SK-N-SH treated with all-trans-retinoic acid at 6 μM for 48 hours (cell line): ENCODE measurements at regions not wholly inside any gene's neighbourhood (a gene's known extent, or its start where the extent isn't known, plus 50 kb on each side); places are given as distances from the start of the nearest gene placed in this dataset.

Experiments used
- ATAC-seq: fragments of 200-7000 bp; cut with Tn5 transposase; 3 replicates; pipeline ENCODE4 v1.9.1; 2020; ENCODE audit warnings: mild to moderate bottlenecking, moderate library complexity
- CSDC2 ChIP-seq: fragments of 250-450 bp; sonication (Bioruptor Pico); IDR thresholded peaks from 2 replicates; pipeline ENCODE4 v1.5.0; 2020; ENCODE audit warnings: mild to moderate bottlenecking, moderate library complexity
- CSRNP3 ChIP-seq: fragments of 250-450 bp; sonication (Bioruptor Pico); IDR thresholded peaks from 2 replicates; pipeline ENCODE4 v1.5.1; 2021; ENCODE audit warnings: mild to moderate bottlenecking, moderate library complexity
- ESRRG ChIP-seq: fragments of 250-450 bp; sonication (Bioruptor Pico); IDR thresholded peaks from 2 replicates; pipeline ENCODE4 v1.6.1; 2021; ENCODE audit warnings: mild to moderate bottlenecking
- GLIS3 ChIP-seq: fragments of 250-450 bp; sonication (Bioruptor Pico); IDR thresholded peaks from 2 replicates; pipeline ENCODE4 v1.5.0; 2020; ENCODE audit warnings: mild to moderate bottlenecking, moderate library complexity
- OSR1 ChIP-seq: fragments of 250-450 bp; sonication (Bioruptor Pico); IDR thresholded peaks from 2 replicates; pipeline ENCODE4 v1.8.0; 2022; ENCODE audit warnings: moderate library complexity, mild to moderate bottlenecking, inconsistent platforms
- PPARA ChIP-seq: fragments of 250-450 bp; sonication (Bioruptor Pico); IDR thresholded peaks from 2 replicates; pipeline ENCODE4 v1.5.0; 2020; ENCODE audit warnings: mild to moderate bottlenecking, borderline replicate concordance
- SNAI2 ChIP-seq: fragments of 250-450 bp; sonication (Bioruptor Pico); IDR thresholded peaks from 2 replicates; pipeline ENCODE4 v1.5.0; 2020; ENCODE audit warnings: mild to moderate bottlenecking, moderate library complexity
- TCF4 ChIP-seq: fragments of 250-450 bp; sonication (Bioruptor Pico); IDR thresholded peaks from 2 replicates; pipeline ENCODE4 v1.8.0; 2021; ENCODE audit warnings: mild to moderate bottlenecking, moderate library complexity, borderline replicate concordance
- TOX ChIP-seq: fragments of 250-450 bp; sonication (Bioruptor Pico); IDR thresholded peaks from 2 replicates; pipeline ENCODE4 v1.8.0; 2021; ENCODE audit warnings: mild to moderate bottlenecking, moderate library complexity, borderline replicate concordance
- TSHZ2 ChIP-seq: fragments of 250-450 bp; sonication (Bioruptor Pico); IDR thresholded peaks from 2 replicates; pipeline ENCODE4 v1.5.0; 2020; ENCODE audit warnings: mild to moderate bottlenecking, moderate library complexity
- ZC3H10 ChIP-seq: fragments of 250-450 bp; sonication (Bioruptor Pico); IDR thresholded peaks from 2 replicates; pipeline ENCODE4 v1.5.1; 2021; ENCODE audit warnings: mild to moderate bottlenecking, moderate library complexity
- ZFP3 ChIP-seq: fragments of 250-450 bp; sonication (Bioruptor Pico); IDR thresholded peaks from 2 replicates; pipeline ENCODE4 v1.5.0; 2020; ENCODE audit warnings: mild to moderate bottlenecking, moderate library complexity
- ZFP30 ChIP-seq: fragments of 450-650 bp; formaldehyde crosslinking; IDR thresholded peaks from 2 replicates; pipeline ENCODE4 v1.5.0; 2022; ENCODE audit warnings: mild to moderate bottlenecking, moderate library complexity
- ZNF565 ChIP-seq: fragments of 450-650 bp; formaldehyde crosslinking; conservative IDR thresholded peaks from 2 replicates; pipeline ENCODE4 v1.5.0; 2020; ENCODE audit warnings: low read depth, mild to moderate bottlenecking, moderate library complexity
- ZNF70 ChIP-seq: fragments of 450-650 bp; formaldehyde crosslinking; IDR thresholded peaks from 2 replicates; pipeline ENCODE4 v1.5.0; 2020; ENCODE audit warnings: mild to moderate bottlenecking, moderate library complexity
- ZNF8 ChIP-seq: fragments of 450-650 bp; formaldehyde crosslinking; IDR thresholded peaks from 2 replicates; pipeline ENCODE4 v1.5.0; 2020; ENCODE audit warnings: mild to moderate bottlenecking, moderate library complexity
- TF ChIP-seq, protein P1 (sequence below): fragments of 250-450 bp; sonication (Bioruptor Pico); IDR thresholded peaks from 2 replicates; pipeline ENCODE4 v1.8.0; 2020; ENCODE audit warnings: mild to moderate bottlenecking, moderate library complexity, borderline replicate concordance
- TF ChIP-seq, protein P2 (sequence below): fragments of 250-450 bp; sonication (Bioruptor Pico); IDR thresholded peaks from 2 replicates; pipeline ENCODE4 v1.5.1; 2020; ENCODE audit warnings: low read depth, mild to moderate bottlenecking, moderate library complexity
- TF ChIP-seq, protein P3 (sequence below): fragments of 250-450 bp; sonication (Bioruptor Pico); IDR thresholded peaks from 2 replicates; pipeline ENCODE4 v1.8.0; 2021; ENCODE audit warnings: low read depth, mild to moderate bottlenecking, moderate library complexity, borderline replicate concordance

DNA sequence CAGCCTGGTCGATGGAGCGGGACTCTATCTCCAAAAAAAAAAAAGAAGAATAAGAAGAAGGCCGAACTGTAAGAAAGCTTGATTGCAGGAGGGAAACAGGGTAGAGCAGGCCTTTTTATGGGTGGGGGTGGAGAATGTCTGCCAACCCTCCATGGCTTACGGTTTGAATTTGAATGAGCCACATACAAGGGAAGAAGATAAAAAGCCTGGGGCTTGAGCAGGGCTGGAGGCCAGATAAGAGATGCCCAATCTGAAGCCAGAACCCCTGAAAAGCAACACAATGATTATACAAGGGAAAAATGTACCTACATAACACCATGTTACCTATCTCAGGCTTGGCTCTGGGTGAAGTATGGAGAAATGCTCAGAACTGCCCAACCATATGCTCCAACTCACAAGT lies 57.3 kb upstream of the TRIM2 start (continued):
- TF ChIP-seq TSHZ2 (CRISPR knock-in tag): no peak
- TF ChIP-seq ZNF565 (CRISPR knock-in tag): no peak
- no peak for TF ChIP-seq OSR1 (CRISPR knock-in tag)

DNA sequence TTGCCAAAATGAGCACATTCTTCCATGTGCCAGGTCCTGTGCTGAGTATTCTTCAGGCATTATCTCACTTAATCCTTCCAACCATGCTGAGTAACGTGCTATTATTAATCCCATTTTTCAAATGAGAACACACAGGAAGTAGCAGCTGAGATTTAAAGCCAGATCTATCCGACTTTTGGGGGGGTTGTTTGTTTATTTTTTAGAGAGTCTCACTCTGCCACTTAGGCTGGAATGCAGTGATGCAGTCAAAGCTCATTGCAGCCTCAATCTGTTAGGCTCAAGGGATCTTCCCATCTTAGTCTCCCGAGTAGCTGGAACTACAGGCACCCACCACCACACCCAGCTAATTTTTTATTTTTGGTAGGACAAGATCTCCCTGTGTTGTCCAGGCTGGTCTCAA lies 55.5 kb upstream of the TRIM2 start:
- TF ChIP-seq CSRNP3 (CRISPR knock-in tag) (no peak), OSR1 (CRISPR knock-in tag) (no peak), ZNF70 (CRISPR knock-in tag) (no peak), ZFP3 (CRISPR knock-in tag) (no peak), SNAI2 (no peak), CSDC2 (CRISPR knock-in tag) (no peak), TCF4 (CRISPR knock-in tag) (no peak), TOX (CRISPR knock-in tag) (no peak), ZNF565 (CRISPR knock-in tag) (no peak), ZFP30 (CRISPR knock-in tag) (no peak)
- TF ChIP-seq, protein P1, sequence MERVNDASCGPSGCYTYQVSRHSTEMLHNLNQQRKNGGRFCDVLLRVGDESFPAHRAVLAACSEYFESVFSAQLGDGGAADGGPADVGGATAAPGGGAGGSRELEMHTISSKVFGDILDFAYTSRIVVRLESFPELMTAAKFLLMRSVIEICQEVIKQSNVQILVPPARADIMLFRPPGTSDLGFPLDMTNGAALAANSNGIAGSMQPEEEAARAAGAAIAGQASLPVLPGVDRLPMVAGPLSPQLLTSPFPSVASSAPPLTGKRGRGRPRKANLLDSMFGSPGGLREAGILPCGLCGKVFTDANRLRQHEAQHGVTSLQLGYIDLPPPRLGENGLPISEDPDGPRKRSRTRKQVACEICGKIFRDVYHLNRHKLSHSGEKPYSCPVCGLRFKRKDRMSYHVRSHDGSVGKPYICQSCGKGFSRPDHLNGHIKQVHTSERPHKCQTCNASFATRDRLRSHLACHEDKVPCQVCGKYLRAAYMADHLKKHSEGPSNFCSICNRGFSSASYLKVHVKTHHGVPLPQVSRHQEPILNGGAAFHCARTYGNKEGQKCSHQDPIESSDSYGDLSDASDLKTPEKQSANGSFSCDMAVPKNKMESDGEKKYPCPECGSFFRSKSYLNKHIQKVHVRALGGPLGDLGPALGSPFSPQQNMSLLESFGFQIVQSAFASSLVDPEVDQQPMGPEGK (CRISPR knock-in tag): no peak
- TF ChIP-seq, protein P2, sequence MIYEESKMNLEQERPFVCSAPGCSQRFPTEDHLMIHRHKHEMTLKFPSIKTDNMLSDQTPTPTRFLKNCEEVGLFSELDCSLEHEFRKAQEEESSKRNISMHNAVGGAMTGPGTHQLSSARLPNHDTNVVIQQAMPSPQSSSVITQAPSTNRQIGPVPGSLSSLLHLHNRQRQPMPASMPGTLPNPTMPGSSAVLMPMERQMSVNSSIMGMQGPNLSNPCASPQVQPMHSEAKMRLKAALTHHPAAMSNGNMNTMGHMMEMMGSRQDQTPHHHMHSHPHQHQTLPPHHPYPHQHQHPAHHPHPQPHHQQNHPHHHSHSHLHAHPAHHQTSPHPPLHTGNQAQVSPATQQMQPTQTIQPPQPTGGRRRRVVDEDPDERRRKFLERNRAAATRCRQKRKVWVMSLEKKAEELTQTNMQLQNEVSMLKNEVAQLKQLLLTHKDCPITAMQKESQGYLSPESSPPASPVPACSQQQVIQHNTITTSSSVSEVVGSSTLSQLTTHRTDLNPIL (CRISPR knock-in tag): no peak
- ATAC-seq: no peak

DNA sequence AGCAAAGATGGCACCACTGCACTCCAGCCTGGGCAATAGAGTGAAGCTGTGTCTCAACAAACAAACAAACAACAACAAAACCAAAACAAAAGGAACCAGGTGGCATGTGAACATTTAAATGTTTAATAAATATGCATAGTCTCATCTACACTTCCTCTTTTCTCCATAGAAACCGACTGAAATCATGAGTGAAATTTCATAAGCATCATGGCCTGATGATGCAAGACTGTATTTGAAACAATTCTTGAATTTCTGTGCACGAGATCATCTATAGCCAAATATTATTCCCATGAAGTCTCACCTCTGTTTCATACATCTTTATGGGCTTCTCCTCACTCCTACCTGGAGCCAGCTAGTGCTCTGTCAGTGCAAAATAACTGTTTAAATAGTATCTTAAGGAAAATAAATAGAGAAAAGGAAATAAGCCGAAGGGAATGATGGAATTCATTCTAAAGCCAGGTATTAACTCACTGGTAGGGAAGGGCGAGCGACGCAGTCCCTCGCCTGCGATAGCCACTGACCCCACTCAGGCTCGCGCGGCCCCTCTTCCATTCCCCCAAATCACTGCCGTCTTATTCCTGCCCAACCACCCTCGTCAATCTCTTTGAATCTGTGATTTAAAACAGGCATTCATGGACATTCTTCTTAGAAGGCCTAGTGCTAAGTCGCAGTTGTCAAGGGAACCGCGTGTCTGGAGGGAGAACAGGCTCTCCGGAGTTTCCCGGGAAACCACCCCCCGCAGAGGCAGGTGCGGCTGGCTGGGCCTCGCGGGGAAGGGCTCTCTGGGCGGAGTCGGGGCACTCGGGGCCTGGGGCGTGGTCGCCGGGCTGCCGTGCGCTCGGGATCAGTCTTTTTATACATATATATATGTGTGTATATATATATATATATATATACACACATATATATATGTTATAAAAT lies 52.4 kb upstream of the TRIM2 start:
- ATAC-seq: no peak
- TF ChIP-seq, protein P2 (CRISPR knock-in tag): no peak
- TF ChIP-seq, protein P3, sequence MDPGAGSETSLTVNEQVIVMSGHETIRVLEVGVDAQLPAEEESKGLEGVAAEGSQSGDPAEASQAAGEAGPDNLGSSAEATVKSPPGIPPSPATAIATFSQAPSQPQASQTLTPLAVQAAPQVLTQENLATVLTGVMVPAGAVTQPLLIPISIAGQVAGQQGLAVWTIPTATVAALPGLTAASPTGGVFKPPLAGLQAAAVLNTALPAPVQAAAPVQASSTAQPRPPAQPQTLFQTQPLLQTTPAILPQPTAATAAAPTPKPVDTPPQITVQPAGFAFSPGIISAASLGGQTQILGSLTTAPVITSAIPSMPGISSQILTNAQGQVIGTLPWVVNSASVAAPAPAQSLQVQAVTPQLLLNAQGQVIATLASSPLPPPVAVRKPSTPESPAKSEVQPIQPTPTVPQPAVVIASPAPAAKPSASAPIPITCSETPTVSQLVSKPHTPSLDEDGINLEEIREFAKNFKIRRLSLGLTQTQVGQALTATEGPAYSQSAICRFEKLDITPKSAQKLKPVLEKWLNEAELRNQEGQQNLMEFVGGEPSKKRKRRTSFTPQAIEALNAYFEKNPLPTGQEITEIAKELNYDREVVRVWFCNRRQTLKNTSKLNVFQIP: no peak
- no peak for TF ChIP-seq SNAI2
- TF ChIP-seq ESRRG (CRISPR knock-in tag): no peak
- TF ChIP-seq OSR1 (CRISPR knock-in tag): no peak
- TF ChIP-seq CSDC2 (CRISPR knock-in tag): no peak
- TF ChIP-seq ZC3H10 (CRISPR knock-in tag): no peak
- no peak for TF ChIP-seq ZNF8
- no peak for TF ChIP-seq PPARA
- no peak for TF ChIP-seq GLIS3 (CRISPR knock-in tag)
